ENCODE measurements at regions not wholly inside any gene's neighbourhood (a gene's known extent, or its start where the extent isn't known, plus 50 kb on each side); places are given as distances from the start of the nearest gene placed in this dataset.

DNA sequence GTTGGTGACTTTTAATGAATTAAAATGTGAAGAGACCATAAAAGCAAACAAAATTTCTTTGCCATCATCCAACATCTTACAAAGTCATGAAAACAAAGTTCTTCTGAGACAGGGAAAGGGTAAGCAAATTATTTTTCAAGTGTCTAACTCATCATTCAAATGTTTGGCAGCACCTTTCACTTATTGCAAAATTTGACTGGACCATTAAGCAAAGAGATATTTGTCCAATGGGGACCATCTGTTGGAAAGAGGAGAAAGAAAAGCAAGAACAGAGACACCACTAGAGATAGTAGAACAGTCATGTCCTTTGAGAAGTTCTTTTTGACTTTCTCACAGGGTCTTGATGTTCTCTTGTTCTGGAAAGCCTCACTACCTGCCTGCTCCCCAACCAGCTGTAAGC, 330.1 kb downstream of the PAPSS1 start:
- TF ChIP-seq EZH2 (IDR thresholded peaks at IDR 0.05; ENCODE audit: low read length, missing control alignments), result no peak
- TF ChIP-seq, protein P1, sequence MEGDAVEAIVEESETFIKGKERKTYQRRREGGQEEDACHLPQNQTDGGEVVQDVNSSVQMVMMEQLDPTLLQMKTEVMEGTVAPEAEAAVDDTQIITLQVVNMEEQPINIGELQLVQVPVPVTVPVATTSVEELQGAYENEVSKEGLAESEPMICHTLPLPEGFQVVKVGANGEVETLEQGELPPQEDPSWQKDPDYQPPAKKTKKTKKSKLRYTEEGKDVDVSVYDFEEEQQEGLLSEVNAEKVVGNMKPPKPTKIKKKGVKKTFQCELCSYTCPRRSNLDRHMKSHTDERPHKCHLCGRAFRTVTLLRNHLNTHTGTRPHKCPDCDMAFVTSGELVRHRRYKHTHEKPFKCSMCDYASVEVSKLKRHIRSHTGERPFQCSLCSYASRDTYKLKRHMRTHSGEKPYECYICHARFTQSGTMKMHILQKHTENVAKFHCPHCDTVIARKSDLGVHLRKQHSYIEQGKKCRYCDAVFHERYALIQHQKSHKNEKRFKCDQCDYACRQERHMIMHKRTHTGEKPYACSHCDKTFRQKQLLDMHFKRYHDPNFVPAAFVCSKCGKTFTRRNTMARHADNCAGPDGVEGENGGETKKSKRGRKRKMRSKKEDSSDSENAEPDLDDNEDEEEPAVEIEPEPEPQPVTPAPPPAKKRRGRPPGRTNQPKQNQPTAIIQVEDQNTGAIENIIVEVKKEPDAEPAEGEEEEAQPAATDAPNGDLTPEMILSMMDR (conservative IDR thresholded peaks at IDR 0.05 in 1 of 2, IDR thresholded peaks at IDR 0.05 in 1 of 2; ENCODE audit: low read depth in 1 of 2, low read length in 2 of 2), result no peak
- Histone ChIP-seq H3K9me3 (ENCODE audit: control insufficient read depth, insufficient read depth, low read depth, low read length) (no peaks in the 10 kb centered on the region), H3K4me2 (ENCODE audit: extremely low read depth, insufficient read depth, low read length) (no peak overlapping the region), H3K79me2 (ENCODE audit: control insufficient read depth, insufficient read depth, low read length) (no peaks in the 10 kb centered on the region), H3K4me1 (ENCODE audit: control insufficient read depth, extremely low read depth, insufficient read depth, low read length) (no peaks in the 10 kb centered on the region), H3K9ac (ENCODE audit: insufficient read depth, low read length) (no peak overlapping the region), H3K27ac (ENCODE audit: insufficient read depth, low read length) (no peak overlapping the region), H3K36me3 (ENCODE audit: control insufficient read depth, insufficient read depth, low read length) (no peaks in the 10 kb centered on the region), H3K4me3 (replicated peaks in 1 of 4; ENCODE audit: control extremely low read depth in 1 of 4, insufficient read depth in 1 of 4, low read depth in 3 of 4, low read length in 4 of 4) (no peak overlapping the region), H2AFZ (ENCODE audit: low read length) (no peak overlapping the region), H3K27me3 (ENCODE audit: control insufficient read depth, insufficient read depth, low read length) (no peaks in the 10 kb centered on the region), H4K20me1 (ENCODE audit: control insufficient read depth, extremely low read depth, insufficient read depth, low read length) (no peaks in the 10 kb centered on the region)
- DNase-seq (ENCODE audit: low read depth in 2 of 2), result no peak

- Histone ChIP-seq H3K27ac (ENCODE audit: insufficient read depth, low read length) (no peak overlapping the region), H3K27me3 (ENCODE audit: control insufficient read depth, insufficient read depth, low read length) (no peaks in the 10 kb centered on the region), H3K4me2 (ENCODE audit: extremely low read depth, insufficient read depth, low read length) (no peak overlapping the region), H3K36me3 (ENCODE audit: control insufficient read depth, insufficient read depth, low read length) (no peaks in the 10 kb centered on the region), H3K4me3 (replicated peaks in 1 of 4; ENCODE audit: control extremely low read depth in 1 of 4, insufficient read depth in 1 of 4, low read depth in 3 of 4, low read length in 4 of 4) (no peak overlapping the region), H4K20me1 (ENCODE audit: control insufficient read depth, extremely low read depth, insufficient read depth, low read length) (no peaks in the 10 kb centered on the region), H3K79me2 (ENCODE audit: control insufficient read depth, insufficient read depth, low read length) (no peaks in the 10 kb centered on the region), H3K4me1 (ENCODE audit: control insufficient read depth, extremely low read depth, insufficient read depth, low read length) (no peaks in the 10 kb centered on the region), H3K9ac (ENCODE audit: insufficient read depth, low read length) (no peak overlapping the region), H2AFZ (ENCODE audit: low read length) (no peak overlapping the region), H3K9me3 (ENCODE audit: control insufficient read depth, insufficient read depth, low read depth, low read length) (no peaks in the 10 kb centered on the region)
- TF ChIP-seq, protein P1 (conservative IDR thresholded peaks at IDR 0.05 in 1 of 2, IDR thresholded peaks at IDR 0.05 in 1 of 2; ENCODE audit: low read depth in 1 of 2, low read length in 2 of 2), result no peak
- TF ChIP-seq EZH2 (IDR thresholded peaks at IDR 0.05; ENCODE audit: low read length, missing control alignments), result no peak
- no peak for DNase-seq (ENCODE audit: low read depth in 2 of 2)
These were observed 331.2 kb downstream of the PAPSS1 start for GRCh38 chr4:107388736-107389274.

GRCh38 chr4:107380836-107381438, 339.1 kb downstream of the PAPSS1 start:
- no peak overlapping the region for H3K4me3 ChIP-seq (replicated peaks in 1 of 4; ENCODE audit: control extremely low read depth in 1 of 4, insufficient read depth in 1 of 4, low read depth in 3 of 4, low read length in 4 of 4)
- no peaks in the 10 kb centered on the region for H3K79me2 ChIP-seq (ENCODE audit: control insufficient read depth, insufficient read depth, low read length)
- H3K27ac ChIP-seq (ENCODE audit: insufficient read depth, low read length), result no peak overlapping the region
- no peak overlapping the region for H2AFZ ChIP-seq (ENCODE audit: low read length)
- no peaks in the 10 kb centered on the region for H4K20me1 ChIP-seq (ENCODE audit: control insufficient read depth, extremely low read depth, insufficient read depth, low read length)
- DNase-seq (ENCODE audit: low read depth in 2 of 2), result no peak
- H3K36me3 ChIP-seq (ENCODE audit: control insufficient read depth, insufficient read depth, low read length), result no peaks in the 10 kb centered on the region
- H3K4me1 ChIP-seq (ENCODE audit: control insufficient read depth, extremely low read depth, insufficient read depth, low read length), result no peaks in the 10 kb centered on the region
- H3K9me3 ChIP-seq (ENCODE audit: control insufficient read depth, insufficient read depth, low read depth, low read length), result no peaks in the 10 kb centered on the region
- no peak overlapping the region for H3K4me2 ChIP-seq (ENCODE audit: extremely low read depth, insufficient read depth, low read length)
- TF ChIP-seq EZH2 (IDR thresholded peaks at IDR 0.05; ENCODE audit: low read length, missing control alignments), result no peak
- TF ChIP-seq, protein P1 (conservative IDR thresholded peaks at IDR 0.05 in 1 of 2, IDR thresholded peaks at IDR 0.05 in 1 of 2; ENCODE audit: low read depth in 1 of 2, low read length in 2 of 2), result no peak
- no peak overlapping the region for H3K9ac ChIP-seq (ENCODE audit: insufficient read depth, low read length)
- no peaks in the 10 kb centered on the region for H3K27me3 ChIP-seq (ENCODE audit: control insufficient read depth, insufficient read depth, low read length)
